NCI-H2107 treated with DMSO at 0.1 percent for 48 hours (cell line): ENCODE measurements at regions not wholly inside any gene's neighbourhood (a gene's known extent, or its start where the extent isn't known, plus 50 kb on each side); places are given as distances from the start of the nearest gene placed in this dataset.
"Not testable (repeated sequence)": the region's sequence is repeated elsewhere in the genome, so short reads cannot be mapped to it uniquely, and the experiment has no call there.

Experiments used
- DNase-seq: peaks from one replicate; lab custom pipeline; 2025; ENCODE audit not compliant: unreplicated experiment; lab: John Stamatoyannopoulos, UW

DNA sequence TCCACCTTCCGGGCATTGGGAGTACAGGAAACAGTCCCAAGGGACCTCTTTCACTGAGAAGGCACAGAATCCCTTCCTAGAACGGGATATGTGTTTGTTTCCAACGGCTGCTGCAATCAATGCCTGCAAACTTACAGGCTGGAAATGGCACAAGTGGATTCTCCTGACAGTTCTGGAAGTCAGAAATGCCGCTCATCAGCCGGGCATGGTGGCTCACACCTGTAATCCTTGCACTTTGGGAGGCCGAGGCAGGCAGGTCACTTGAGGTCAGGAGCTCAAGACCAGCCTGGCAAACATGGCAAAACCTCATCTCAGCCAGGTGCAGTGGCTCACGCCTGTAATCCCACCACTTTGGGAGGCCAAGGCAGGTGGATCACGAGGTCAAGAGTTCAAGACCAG lies 97.0 kb upstream of the FGF3 start:
- not testable (repeated sequence) for DNase-seq

GRCh38 chr11:69916806-69917387 lies 97.7 kb upstream of the FGF3 start:
- DNase-seq = no peak

- no peak for DNase-seq
Measured at GRCh38 chr11:69917529-69917928, 98.3 kb upstream of the FGF3 start.

DNA sequence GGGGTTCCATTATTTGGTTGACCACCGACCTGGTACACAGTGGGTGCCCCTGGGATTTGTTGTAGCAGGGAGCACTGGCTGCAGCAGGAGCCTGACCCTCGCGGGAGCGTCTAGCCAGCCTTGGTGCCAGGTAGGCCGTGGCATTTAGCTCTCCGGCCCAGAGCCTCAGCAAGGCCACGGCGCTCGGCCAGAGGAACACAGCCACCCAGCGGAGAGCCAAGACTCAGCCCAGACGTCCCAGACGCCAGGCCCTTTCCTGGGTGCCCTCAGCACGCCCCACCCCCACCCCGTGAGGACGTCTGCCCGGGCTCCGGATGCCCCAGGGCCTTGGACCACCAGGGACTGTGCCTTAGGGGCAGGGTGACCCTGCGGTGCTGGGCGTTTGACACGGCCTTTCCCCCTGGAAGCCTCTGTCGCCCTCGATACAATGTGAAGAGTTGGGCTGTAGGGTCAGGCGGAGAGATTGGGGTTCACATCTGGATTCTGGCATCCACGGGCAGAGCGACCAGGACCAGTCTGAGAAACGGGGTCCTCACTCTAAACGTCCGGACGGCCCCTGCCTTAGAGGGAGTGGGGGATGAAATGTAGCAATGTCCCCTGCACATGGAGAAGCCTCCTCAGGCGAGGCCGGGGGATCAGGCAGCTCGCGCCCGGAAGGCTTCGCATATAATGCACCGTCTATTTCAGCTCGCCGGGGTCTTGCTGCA lies 99.2 kb upstream of the FGF3 start:
- DNase-seq = no peak

- no peak for DNase-seq
Measured at GRCh38 chr11:69918938-69919650, 99.9 kb upstream of the FGF3 start.

- DNase-seq = no peak
Measured at GRCh38 chr11:69919659-69920344, 100.6 kb upstream of the FGF3 start.

- no peak for DNase-seq
Measured at GRCh38 chr11:69920345-69921127, 101.3 kb upstream of the FGF3 start.

GRCh38 chr11:69921128-69922014 lies 102.2 kb upstream of the FGF3 start:
- DNase-seq = no peak

DNA sequence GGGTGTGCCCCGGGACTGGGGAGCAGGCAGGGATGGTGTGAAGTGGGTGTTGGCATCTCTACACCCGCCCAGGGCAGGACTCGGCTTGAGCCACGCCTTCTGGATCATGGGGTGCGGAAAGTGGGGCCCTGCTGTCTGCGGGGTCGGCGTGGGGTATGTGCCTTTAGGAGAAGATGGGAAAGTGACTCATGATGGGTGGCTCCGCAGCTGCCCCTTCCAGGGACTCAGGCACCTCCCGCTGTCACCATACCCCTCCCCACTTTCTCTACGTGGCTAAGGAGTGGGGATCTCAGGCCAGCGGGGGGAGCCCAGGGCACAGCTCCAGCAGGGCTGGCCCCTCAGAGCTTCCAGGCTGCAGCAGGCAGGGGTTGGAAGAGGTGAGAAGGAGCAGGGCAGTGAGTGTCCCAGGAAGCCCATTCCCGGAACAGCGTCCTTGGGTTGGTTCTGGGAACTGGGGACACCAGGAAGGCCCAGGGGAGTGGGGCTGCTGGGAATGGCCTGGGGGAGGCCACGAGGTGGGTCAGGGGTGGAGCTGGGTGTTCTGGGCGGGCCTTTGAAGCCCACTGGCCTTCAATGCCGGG lies 102.9 kb upstream of the FGF3 start:
- no peak for DNase-seq

DNA sequence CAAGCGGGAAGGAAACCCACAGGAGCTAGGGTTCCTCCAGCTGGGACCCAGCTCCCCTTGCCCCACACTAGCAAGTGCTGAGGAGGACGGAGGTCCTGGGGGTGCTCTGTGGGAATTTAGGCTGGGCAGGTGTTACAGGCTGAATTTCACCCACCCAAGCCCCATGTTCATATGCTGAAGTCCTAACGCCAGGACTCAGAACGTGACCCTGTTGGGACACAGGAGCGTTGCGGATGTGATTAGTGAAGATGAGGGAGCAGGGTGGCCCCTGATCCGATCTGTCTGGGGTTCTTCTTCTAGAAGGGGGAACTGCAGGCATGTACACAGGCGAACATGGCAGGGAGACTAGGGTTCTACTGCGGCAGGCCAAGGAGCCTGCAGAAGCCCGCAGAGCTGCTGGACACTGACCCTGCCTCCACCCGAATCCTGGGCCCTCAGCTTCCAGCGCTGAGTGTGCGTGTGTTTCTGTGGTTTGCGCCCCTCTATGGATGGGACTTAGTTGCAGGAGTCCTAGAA lies 103.4 kb upstream of the FGF3 start:
- DNase-seq = no peak

- DNase-seq = no peak
Measured at GRCh38 chr11:69923196-69923595, 104.0 kb upstream of the FGF3 start.

DNA sequence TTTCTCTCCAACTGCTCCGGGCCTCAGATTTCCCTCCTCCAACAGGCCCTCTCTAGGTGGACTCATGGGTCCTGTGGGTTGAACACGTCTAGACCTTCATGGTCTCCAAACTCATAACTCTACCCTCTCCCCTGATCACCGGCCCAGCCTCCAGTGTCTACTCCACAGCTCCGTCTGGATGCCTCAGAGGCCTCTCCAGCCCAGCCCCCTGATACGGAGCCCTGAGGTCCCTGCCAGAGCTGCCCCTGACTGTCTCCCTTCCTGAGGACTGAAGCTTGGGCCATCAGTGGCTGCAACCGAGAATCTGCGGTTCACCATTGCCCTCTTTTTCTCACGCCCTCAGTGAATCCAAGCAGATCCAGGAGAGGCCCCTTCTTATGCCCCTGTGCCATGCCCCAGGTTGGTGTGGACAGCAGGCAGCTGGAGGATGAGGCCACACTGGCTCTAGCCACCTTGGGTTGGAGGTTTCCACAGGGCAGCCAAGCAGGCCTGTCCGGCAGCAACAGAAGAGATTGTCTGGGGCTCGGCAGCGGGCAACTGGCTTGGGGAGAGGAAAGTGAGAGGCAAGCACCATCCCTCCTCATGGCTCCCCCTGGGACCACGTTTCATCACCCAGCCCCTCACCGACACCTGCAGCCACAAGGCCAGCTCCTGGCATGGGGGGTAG lies 104.6 kb upstream of the FGF3 start:
- DNase-seq = no peak

GRCh38 chr11:69924308-69925161 lies 105.3 kb upstream of the FGF3 start:
- no peak for DNase-seq

GRCh38 chr11:69925366-69926196 lies 106.4 kb upstream of the FGF3 start:
- no peak for DNase-seq

GRCh38 chr11:69926376-69927050 lies 107.3 kb upstream of the FGF3 start:
- DNase-seq = no peak

DNA sequence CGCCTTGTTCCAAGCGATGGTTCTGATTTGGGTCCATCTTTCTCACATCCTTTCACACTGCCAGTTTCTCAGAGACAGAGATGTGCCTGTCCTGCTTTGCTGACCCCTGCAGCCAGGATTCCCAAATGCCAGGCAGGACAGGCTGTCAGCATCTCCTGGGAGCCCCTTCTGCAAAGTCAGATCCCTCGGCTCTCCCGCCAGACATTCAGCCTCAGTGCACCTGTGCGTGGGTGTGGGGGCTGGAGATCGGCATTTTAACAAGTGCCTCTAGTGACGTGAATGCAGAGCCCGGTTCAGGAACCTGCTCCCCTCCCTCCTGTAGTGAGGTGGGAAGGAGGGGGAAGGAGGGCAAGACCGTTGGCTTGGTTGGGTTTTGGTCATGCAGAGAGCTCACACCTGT lies 108.9 kb upstream of the FGF3 start:
- DNase-seq = no peak

DNA sequence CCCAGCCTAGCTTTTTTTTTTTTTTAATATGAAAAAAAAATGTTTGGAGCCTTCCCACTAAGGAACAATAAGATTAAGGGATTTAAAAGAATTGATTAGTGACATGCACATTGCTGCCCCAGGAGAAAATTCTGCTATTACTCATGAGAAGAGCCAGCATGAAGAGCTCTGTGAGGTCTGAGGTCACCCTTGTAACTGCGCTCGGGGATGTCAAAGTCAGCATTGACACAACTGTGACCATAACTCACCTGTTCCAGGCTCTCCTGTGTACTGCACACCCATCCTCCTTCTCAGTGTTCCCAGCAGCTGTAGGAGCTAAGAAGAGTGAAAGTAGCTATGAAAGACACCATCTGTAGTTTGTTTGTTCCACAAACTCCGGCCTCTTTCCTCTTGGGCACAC lies 109.8 kb upstream of the FGF3 start:
- DNase-seq = no peak
